HepG2 (cell line): ENCODE measurements at regions not wholly inside any gene's neighbourhood (a gene's known extent, or its start where the extent isn't known, plus 50 kb on each side); places are given as distances from the start of the nearest gene placed in this dataset.

Source experiments
- ATAC-seq: fragments of 200-7000 bp; cut with Tn5 transposase; 3 replicates; pipeline ENCODE4 v1.9.1; 2020; ENCODE audit warnings: mild to moderate bottlenecking, moderate library complexity
- BruUV-seq: library from RNA; stranded (reverse); fragments of 400-500 nt; replicated peaks from 2 replicates; lab custom pipeline; 2021; lab: Mats Ljungman, UMichigan
- CTCF ChIA-PET: fragments of 300-600 bp; formaldehyde crosslinking; extraction: SDS; loops from one replicate; lab custom pipeline; 2021; ENCODE audit warnings: low total read pairs, inconsistent platforms, low intra/inter-chr PET ratio; lab: Yijun Ruan, JAX
- POLR2A ChIA-PET: fragments of 350-600 bp; sonication (Branson Sonifier 250); formaldehyde crosslinking; loops from one replicate; lab custom pipeline; 2020; ENCODE audit warnings: antibody characterized with exemption, inconsistent platforms; lab: Yijun Ruan, JAX
- DNase-seq: peaks from one replicate; pipeline ENCODE4 v3.0.0-alpha.2; 2015; ENCODE audit warnings: low spot score
- FAIRE-seq: peaks from 3 replicates; lab custom pipeline; 2011; peaks lifted over from hg19 to GRCh38; lab: Jason Lieb, UNC
- H2AFZ ChIP-seq: one replicate; pipeline ENCODE4 v1.6.1; 2011; ENCODE audit warnings: low read length, inconsistent platforms
- H3K27ac ChIP-seq: fragments of 300-600 bp; 3 replicates; pipeline ENCODE4 v1.8.0; 2011; ENCODE audit warnings: mixed run types, mild to moderate bottlenecking, mixed read lengths, low read length, inconsistent platforms; ENCODE audit not compliant: insufficient read depth; ENCODE audit errors: extremely low read length
- H3K27me3 ChIP-seq, 2 experiments: fragments of 200-600 bp in 1 of 2; 2 replicates in 1 of 2; 3 replicates in 1 of 2; pipeline versions ENCODE4 v1.6.0 to v1.8.0; 2011; ENCODE audit warnings: low read length in 2 of 2, mild to moderate bottlenecking in 2 of 2, moderate library complexity in 2 of 2, inconsistent platforms in 1 of 2; ENCODE audit not compliant: insufficient read depth in 2 of 2, control insufficient read depth in 1 of 2
- H3K36me3 ChIP-seq, 2 experiments: fragments of 200-600 bp in 1 of 2; replicated peaks in 1 of 2; 2 replicates in 1 of 2; 3 replicates in 1 of 2; pipeline versions ENCODE4 v1.5.1 to v1.8.0; 2011; ENCODE audit warnings: low read length in 2 of 2, inconsistent platforms in 1 of 2; ENCODE audit not compliant: insufficient read depth in 2 of 2, control insufficient read depth in 1 of 2
- H3K4me1 ChIP-seq: 2 replicates; pipeline ENCODE4 v1.5.1; 2012; ENCODE audit warnings: low read length, inconsistent platforms; ENCODE audit not compliant: insufficient read depth
- H3K4me2 ChIP-seq: 2 replicates; pipeline ENCODE4 v1.6.0; 2011; ENCODE audit warnings: low read depth, low read length, inconsistent platforms
- H3K4me3 ChIP-seq, 3 experiments: fragments of 200-600 bp in 1 of 3; sonication (generic), shearing (Covaris generic) in 1 of 3; replicated peaks in 1 of 3; 2 replicates each; pipeline ENCODE4 v1.5.1; 2011 to 2016; ENCODE audit warnings: low read length in 3 of 3, inconsistent platforms in 2 of 3, low read depth in 2 of 3, mild to moderate bottlenecking in 2 of 3, control low read depth in 1 of 3, mixed read lengths in 1 of 3; ENCODE audit not compliant: insufficient read depth in 1 of 3
- H3K79me2 ChIP-seq: one replicate; pipeline ENCODE4 v1.6.1; 2011; ENCODE audit warnings: low read length, inconsistent platforms; ENCODE audit not compliant: insufficient read depth
- H3K9ac ChIP-seq: 2 replicates; pipeline ENCODE4 v1.6.0; 2011; ENCODE audit warnings: mild to moderate bottlenecking, low read depth, low read length, inconsistent platforms; ENCODE audit not compliant: insufficient read depth
- H3K9me3 ChIP-seq: 2 replicates; pipeline ENCODE4 v1.5.1; 2012; ENCODE audit warnings: mild to moderate bottlenecking, low read length
- H4K20me1 ChIP-seq: 2 replicates; pipeline ENCODE4 v1.6.0; 2011; ENCODE audit warnings: inconsistent platforms, mild to moderate bottlenecking, low read length, moderate library complexity; ENCODE audit not compliant: insufficient read depth
- BCL3 ChIP-seq: sonication (generic); formaldehyde crosslinking; IDR thresholded peaks from 2 replicates; pipeline ENCODE4 v1.5.1; 2020; ENCODE audit warnings: mild to moderate bottlenecking, missing genetic modification reagents, moderate library complexity
- DR1 ChIP-seq: sonication (generic); formaldehyde crosslinking; IDR thresholded peaks from 2 replicates; pipeline ENCODE4 v1.8.0; 2021; ENCODE audit warnings: mild to moderate bottlenecking, missing genetic modification reagents, inconsistent platforms
- FOXC1 ChIP-seq: sonication (generic); formaldehyde crosslinking; IDR thresholded peaks from 2 replicates; pipeline ENCODE4 v1.8.0; 2022; ENCODE audit warnings: mild to moderate bottlenecking, missing genetic modification reagents, borderline replicate concordance
- GABPA ChIP-seq, 2 experiments: IDR thresholded peaks; 2 replicates each; pipeline ENCODE4 v1.6.1; 2011 to 2016; ENCODE audit warnings: low read depth in 2 of 2, low read length in 1 of 2, missing biosample characterization in 1 of 2, missing genetic modification characterization in 1 of 2
- HDAC2 ChIP-seq: sonication (generic); formaldehyde crosslinking; IDR thresholded peaks from 2 replicates; pipeline ENCODE4 v1.4.0; 2020; ENCODE audit warnings: missing genetic modification reagents
- JUNB ChIP-seq: sonication (generic); formaldehyde crosslinking; IDR thresholded peaks from 2 replicates; pipeline ENCODE4 v1.8.0; 2022; ENCODE audit warnings: missing genetic modification reagents, mild to moderate bottlenecking, borderline replicate concordance
- KDM5B ChIP-seq: sonication (generic); formaldehyde crosslinking; IDR thresholded peaks from 2 replicates; pipeline ENCODE4 v1.4.0; 2020; ENCODE audit warnings: missing genetic modification reagents, mild to moderate bottlenecking, borderline replicate concordance
- MBNL3 ChIP-seq: fragments of 250-450 bp; sonication (Bioruptor Pico); conservative IDR thresholded peaks from 2 replicates; pipeline ENCODE4 v1.8.0; 2022; ENCODE audit warnings: mild to moderate bottlenecking, inconsistent platforms
- MTF1 ChIP-seq: sonication (generic); formaldehyde crosslinking; IDR thresholded peaks from 2 replicates; pipeline ENCODE4 v1.5.0; 2020; ENCODE audit warnings: missing genetic modification reagents
- MYPOP ChIP-seq: sonication (generic); formaldehyde crosslinking; IDR thresholded peaks from 2 replicates; pipeline ENCODE4 v1.8.1; 2023; ENCODE audit warnings: mild to moderate bottlenecking, moderate library complexity, missing genetic modification reagents
- PCBP1 ChIP-seq: fragments of 200-400 bp; formaldehyde crosslinking; IDR thresholded peaks from 2 replicates; pipeline ENCODE4 v1.6.1; 2017; ENCODE audit warnings: mild to moderate bottlenecking, low read depth, low read length, borderline replicate concordance
- PITX1 ChIP-seq: sonication (generic); formaldehyde crosslinking; IDR thresholded peaks from 2 replicates; pipeline ENCODE4 v1.5.1; 2020; ENCODE audit warnings: mild to moderate bottlenecking, missing genetic modification reagents
- TAF15 ChIP-seq: fragments of 200-400 bp; formaldehyde crosslinking; IDR thresholded peaks from one replicate; pipeline ENCODE4 v1.6.1; 2018; ENCODE audit warnings: mild to moderate bottlenecking, low read depth, low read length; ENCODE audit not compliant: poor library complexity, severe bottlenecking
- ZNF543 ChIP-seq: sonication (generic); formaldehyde crosslinking; IDR thresholded peaks from 2 replicates; pipeline ENCODE4 v1.4.0; 2020; ENCODE audit warnings: mild to moderate bottlenecking, missing genetic modification reagents
- ZUFSP ChIP-seq: sonication (generic); formaldehyde crosslinking; IDR thresholded peaks from 2 replicates; pipeline ENCODE4 v1.9.0; 2021; ENCODE audit warnings: missing genetic modification reagents, mild to moderate bottlenecking, borderline replicate concordance
- WGBS: methylation state at CpG from one replicate; pipeline ENCODE4 v1.1.6; 2017; ENCODE audit warnings: low lambda C conversion rate; 5-methylcytosine and 5-hydroxymethylcytosine counted together
- in situ Hi-C: cut with HindIII; loops from 2 replicates; pipeline ENCODE4 v1.10.0; 2017; ENCODE audit warnings: low pct_unique_long_range_greater_than_20kb; ENCODE audit not compliant: extremely low pct_ligation_motif_present
- intact Hi-C: fragments of 100-400 bp; cut with micrococcal nuclease; formaldehyde crosslinking; loops from one replicate; pipeline ENCODE4 v1.10.0; 2022; ENCODE audit not compliant: unreplicated experiment

- FAIRE-seq: no peak
- no peak for ATAC-seq
- POLR2A ChIA-PET: no interaction called here
- no peaks in the 10 kb centered on the region for H3K9me3 ChIP-seq
- BruUV-seq: no TSS peak
- no peak for DNase-seq
- no peaks in the 10 kb centered on the region; a peak in 1 of 5 replicates for H3K27me3 ChIP-seq
- H3K27ac ChIP-seq: no peak overlapping the region
- no peaks in the 10 kb centered on the region for H3K79me2 ChIP-seq
- no peak overlapping the region for H3K4me3 ChIP-seq
- no peak overlapping the region for H2AFZ ChIP-seq
- CTCF ChIA-PET: no interaction called here
- no peak overlapping the region for H3K9ac ChIP-seq
- 7% methylated on average over 2 of the region's 2 CpGs for WGBS
- H3K36me3 ChIP-seq: no peaks in the 10 kb centered on the region
- intact Hi-C loops (no loop called here), in situ Hi-C loops (no loop called here)
- H4K20me1 ChIP-seq: no peaks in the 10 kb centered on the region
- no peaks in the 10 kb centered on the region for H3K4me1 ChIP-seq
- TF ChIP-seq ZUFSP (CRISPR knock-in tag): no peak
- no peak for TF ChIP-seq GABPA (IDR thresholded peaks at IDR 0.05; ENCODE audit: low read depth, low read length)
- TF ChIP-seq GABPA (CRISPR knock-in tag; IDR thresholded peaks at IDR 0.05; ENCODE audit: low read depth): no peak
- no peak for TF ChIP-seq MYPOP (CRISPR knock-in tag)
- TF ChIP-seq BCL3: no peak
- no peak for TF ChIP-seq DR1 (CRISPR knock-in tag)
- no peak for TF ChIP-seq MBNL3 (CRISPR knock-in tag)
- TF ChIP-seq FOXC1 (CRISPR knock-in tag): no peak
- no peak for TF ChIP-seq KDM5B
- no peak for TF ChIP-seq ZNF543 (CRISPR knock-in tag)
- no peak for TF ChIP-seq MTF1 (CRISPR knock-in tag)
- TF ChIP-seq JUNB (CRISPR knock-in tag): no peak
- TF ChIP-seq TAF15: no peak
- no peak for TF ChIP-seq PCBP1
- TF ChIP-seq PITX1 (CRISPR knock-in tag): no peak
- no peak for TF ChIP-seq HDAC2 (CRISPR knock-in tag)
- no peak overlapping the region for H3K4me2 ChIP-seq
These were observed 393.0 kb downstream of the LMO7 start for GRCh38 chr13:76029088-76029487.
